GM18517 (cell line): ENCODE measurements at regions not wholly inside any gene's neighbourhood (a gene's known extent, or its start where the extent isn't known, plus 50 kb on each side); places are given as distances from the start of the nearest gene placed in this dataset.
A peak's percentile ranks its signal among the peaks of the same experiment; 100 is the strongest.

Source experiments
- ATAC-seq: cut with Tn5 transposase; IDR thresholded peaks from one replicate; pipeline ENCODE4 v1.9.1; 2021; ENCODE audit warnings: mild to moderate bottlenecking, moderate library complexity; ENCODE audit not compliant: unreplicated experiment

DNA sequence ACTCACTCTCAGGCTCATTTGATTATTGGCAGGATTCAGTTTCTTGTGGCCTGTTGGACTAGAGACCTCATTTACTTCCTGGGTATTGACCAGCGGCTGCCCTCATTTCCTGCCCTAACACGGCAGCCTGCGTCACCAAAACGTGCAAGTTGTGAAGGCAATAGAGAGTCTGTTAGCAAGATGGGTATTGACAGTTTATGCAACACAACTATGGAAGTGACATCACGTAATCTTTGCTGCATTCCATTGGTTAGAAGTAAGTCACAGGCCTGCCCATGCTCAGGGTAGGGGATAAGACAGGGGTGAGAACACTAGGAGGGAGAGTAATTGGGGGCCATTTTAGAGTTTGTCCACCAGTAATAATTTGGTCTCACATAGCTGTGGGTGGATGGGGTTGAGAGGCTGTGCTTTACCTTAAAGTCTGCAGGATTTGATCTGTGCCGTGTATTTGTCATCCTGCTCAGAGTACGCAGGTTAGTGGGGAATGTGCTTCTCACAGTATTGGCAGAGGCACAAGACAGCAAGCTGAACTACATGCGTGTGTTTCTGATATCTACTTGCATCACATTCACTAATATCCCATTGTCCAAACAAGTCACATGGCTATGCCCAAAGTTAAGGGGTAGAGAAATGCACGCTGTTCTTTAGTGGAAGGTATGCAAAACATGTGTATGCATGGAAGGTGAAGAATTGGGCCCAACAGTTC, 83.3 kb downstream of the EDEM1 start:
- no peak for ATAC-seq

DNA sequence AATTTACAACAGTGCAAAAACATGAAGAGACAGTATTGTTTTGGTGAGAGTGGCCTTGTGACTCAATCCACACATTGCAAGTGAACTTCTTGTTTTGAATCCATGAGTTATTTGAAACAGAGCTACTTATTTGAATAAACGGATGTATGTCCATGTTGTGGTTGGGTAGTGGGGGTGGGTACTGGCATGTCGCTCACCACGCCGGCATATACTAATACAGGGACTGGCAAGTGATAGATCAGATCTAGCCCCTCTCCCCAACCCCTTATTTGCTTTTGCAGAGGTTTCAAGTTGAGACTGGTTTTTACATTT, 83.8 kb downstream of the EDEM1 start:
- ATAC-seq, result no peak

DNA sequence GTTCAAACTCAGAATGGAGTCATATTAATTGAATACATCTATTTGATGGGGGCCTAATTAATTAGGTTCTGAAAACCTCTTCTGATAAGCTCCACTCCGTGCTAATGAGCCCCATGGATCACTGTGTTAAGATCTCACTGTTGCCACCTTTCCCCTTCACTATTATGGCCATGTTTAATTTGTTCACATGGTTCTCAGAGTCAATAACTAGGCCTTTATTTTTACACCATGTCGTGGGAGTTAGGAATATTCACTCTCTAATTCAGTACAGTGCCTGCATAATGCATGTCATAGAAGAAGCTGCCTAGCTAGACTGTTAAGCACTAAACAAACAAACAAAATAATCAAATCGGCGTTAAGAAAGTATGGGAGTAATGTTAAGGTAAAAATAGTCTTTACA, 84.9 kb downstream of the EDEM1 start:
- ATAC-seq, result no peak

DNA sequence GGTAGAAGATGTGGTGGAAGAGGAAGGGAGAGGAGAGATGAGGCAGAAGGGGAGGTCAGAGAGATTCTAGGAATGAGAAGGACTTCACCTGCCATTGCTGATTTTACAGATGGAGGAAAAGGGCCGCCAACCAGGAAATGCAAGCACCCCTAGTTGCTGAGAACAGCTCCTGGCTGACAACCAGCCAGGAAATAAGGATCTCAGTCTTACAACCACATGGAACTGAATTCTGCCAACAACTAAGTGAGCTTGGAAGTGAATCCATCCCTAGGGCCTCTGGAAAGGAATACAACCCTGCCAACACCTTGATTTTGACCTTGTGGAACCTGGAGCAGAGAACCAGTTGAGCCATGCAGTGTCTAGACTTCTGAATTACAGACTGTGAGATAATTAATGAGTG, 86.6 kb downstream of the EDEM1 start:
- no peak for ATAC-seq

DNA sequence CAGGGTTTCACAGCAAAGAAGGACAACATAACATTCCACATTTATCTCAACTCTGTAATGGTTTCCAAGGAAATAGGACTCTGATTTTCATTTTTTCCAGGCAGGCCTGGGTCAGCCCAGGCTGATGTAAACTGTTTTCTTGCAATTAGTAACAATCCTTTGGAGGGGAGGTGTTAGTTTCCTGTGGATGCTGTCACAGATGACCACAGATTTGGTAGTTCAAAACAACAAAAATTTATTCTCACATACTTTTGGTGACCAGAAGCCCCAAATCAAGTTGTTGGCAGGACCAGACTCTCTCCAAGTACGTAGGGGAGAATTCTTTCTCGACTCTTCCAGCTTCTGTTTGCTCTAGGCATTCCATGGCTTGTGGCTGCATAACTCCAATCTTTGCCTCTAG, 88.0 kb downstream of the EDEM1 start:
- ATAC-seq, result no peak

DNA sequence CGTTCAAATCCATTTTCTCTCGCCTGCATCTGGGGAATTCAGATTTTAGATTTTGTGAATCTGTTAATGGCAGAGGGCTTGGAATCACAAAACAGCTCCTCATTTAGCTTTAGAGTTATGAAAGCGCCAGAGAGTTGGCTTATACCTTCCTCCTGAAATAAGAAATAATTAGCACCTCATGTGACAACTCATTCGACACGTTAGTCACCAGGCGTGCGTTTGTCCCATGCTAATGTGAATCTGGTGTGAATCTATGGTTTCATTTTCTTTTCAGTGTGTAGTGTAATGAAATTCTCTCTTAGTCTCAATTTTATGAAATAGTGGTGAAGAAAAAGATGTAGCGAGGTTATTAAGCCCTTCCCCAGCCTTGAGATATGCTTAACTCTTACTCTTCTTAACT, 89.4 kb downstream of the EDEM1 start:
- no peak for ATAC-seq

DNA sequence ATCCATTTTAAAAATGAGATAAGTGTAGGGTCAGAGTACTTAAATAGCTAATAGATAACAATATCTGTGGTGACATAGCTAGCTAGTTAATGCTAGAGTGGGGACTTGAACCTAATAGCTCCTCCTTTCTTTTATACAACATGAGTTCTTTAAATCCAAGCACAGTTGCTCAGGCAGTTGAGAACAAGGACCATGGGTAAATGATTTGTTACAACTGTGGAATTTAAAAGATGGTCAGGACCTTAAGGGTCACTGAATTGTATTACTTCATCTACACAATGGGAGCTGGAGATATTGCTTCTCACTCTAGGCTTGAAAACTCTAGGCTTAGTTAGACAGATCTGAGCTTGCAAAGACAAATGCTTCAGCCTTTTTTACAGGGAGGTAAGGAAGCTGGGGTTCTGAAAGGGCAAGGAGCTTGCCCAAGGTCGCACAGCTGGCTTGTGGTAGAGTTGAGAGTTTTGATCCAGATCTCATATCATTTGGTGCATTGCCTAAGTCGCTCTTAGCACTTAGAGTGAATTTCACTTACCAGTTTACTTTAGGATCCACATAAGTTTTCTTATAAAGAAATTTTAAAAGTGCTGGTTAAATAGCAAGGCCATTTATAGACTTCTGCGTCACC, 90.2 kb downstream of the EDEM1 start:
- ATAC-seq, result no peak

DNA sequence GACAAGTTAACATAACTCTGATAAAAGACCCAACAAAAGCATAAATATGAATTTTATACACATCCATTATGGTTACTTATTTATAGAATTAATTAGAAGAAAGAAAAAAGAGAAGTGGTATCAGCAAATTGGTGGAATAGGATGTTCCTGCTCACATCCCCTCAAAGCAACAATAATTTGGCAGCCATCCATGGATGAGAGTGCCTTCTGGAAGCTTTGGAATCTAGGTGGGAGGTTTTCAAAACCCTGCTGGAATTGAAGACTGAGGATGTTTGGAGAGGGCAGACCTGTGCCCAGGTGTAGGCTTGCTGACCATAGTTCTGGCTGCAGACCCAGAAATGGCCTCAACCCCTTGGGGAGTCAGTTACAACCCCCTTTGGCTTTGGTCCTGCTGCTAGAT, 91.2 kb downstream of the EDEM1 start:
- ATAC-seq, result no peak

DNA sequence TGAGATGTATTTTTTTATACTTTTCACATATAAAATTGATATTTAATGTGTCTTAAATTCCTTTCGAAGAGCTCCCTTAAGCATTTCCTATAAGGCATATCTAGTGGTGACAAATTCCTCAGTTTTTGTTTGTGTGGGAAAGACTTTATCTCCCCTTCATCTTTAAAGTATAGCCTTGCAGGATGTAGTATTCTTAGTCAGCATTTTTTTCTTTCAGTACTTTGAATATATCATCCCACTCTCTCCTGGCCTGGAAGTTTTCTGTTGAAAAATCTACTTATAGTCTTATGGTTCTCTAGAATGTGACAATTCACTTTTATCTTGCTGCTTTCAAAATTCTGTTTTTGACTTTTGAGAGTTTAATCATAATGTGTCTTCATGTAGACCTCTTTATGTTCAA, 95.2 kb downstream of the EDEM1 start:
- ATAC-seq, result no peak

DNA sequence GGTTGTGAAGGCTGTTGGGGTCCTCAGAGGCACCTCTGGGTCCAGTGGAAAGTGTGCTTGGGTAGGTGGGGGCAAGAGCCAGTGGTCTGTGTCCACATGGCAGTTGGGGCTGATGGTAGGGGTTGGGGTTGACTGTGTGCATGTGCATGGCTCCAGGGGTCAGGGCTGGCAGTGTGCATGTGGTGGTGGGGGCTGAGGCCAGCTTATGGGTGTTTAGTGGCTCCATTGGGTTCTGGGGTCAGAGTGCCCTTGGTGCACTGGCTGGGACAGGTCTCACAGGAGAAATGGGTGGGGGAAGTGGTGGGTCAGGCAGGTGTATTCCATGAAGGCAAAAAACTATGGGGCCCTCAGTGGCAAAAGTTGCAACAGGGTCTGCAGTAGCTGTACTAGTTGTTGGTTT, 97.9 kb downstream of the EDEM1 start:
- no peak for ATAC-seq

DNA sequence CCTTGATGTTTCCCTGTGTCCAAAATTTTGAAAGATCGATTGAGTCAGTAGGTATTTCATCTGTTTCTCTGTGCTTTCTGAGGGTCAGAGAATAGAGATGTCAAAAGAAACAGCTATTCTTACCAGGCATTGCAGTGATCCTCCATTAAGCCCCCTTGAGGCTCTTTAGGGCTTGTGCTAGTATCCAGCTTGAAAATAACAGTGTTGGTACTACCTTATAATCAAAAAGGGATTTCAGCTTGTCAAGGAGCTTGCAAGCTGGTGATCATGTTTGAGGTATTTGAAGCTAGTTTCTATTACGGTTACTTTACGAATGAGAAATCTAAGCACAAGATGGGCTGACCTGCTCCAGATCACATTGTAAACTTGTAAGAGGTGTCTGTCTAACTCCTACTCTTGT, 103.4 kb downstream of the EDEM1 start:
- no peak for ATAC-seq

DNA sequence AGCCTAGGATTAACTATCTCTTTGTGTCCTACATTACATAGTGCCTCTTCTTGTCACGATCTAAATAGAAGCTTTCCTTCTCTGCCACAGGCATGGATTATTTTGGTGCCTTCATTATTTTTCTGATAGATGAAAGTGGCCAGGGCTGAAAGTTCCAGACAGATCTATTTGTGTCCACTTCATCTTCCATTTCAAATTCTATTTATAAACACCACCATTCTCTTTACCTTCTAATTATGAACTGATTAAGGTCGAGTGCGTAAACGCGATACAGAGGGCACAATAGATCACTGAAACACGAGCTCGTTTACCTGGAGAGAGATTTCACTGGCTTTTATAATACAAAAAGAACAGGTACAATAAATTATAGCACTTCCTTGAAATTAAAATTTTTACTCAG, 105.0 kb downstream of the EDEM1 start:
- ATAC-seq, result no peak

DNA sequence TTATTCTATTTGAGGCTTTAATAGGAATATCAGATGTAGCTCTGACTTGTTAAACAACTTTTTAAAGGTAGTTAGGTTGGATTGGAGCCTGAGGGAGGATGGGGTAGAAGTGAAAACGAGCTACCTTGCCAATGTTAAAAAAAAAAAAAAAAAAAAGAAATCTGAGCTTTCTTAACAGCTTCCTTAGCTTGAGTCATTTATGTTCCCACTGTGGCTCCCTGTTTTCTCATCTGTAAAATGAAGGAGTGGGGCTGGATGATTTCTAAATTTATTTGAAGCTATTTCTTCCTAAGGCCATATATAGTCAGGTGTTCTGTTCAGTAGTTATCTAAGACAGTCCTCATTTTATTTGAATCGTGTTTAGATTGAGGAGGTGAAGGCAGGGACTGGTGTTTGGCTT, 105.7 kb downstream of the EDEM1 start:
- no peak for ATAC-seq

DNA sequence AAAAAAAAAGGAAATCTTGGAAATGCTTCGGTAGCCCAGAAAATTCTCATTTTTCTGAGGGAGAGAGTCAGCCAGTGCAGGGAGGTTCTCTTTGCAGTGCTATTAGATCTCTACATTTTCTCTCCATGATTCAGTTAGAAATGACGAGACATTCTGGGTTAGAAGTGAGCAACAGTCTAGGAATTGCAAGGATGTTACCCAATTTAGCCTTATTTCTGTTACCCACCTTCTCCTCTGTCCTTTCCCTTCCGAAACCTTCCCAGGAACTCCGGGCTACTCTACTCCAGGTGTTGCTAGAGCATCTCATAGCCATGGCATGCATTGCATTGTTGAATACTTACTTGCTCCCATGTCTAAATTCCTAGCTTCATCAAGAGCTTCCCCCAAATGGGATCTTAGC, 106.8 kb downstream of the EDEM1 start:
- no peak for ATAC-seq

DNA sequence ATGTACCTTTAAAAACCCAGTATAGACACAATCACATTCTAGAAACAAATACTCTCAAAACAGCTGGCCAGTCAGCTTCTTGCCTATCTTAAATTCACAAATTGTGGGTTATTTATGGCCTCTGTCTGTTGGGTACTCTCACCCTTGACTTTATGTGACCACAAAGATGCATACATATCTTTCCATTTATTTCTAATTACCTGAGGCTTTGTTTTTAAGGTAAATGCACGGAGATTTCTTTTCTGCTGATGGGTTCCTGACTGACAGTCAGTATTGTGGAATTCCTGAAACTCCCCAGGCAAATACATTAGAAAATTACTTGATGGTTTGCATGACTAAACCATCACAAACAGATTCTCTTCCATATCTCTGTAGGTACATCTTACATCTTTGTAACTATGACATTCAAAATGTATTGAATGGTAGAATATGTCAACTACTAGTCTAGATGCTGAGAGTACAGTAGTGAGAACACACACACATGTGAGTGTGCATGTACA, 107.7 kb downstream of the EDEM1 start:
- no peak for ATAC-seq

DNA sequence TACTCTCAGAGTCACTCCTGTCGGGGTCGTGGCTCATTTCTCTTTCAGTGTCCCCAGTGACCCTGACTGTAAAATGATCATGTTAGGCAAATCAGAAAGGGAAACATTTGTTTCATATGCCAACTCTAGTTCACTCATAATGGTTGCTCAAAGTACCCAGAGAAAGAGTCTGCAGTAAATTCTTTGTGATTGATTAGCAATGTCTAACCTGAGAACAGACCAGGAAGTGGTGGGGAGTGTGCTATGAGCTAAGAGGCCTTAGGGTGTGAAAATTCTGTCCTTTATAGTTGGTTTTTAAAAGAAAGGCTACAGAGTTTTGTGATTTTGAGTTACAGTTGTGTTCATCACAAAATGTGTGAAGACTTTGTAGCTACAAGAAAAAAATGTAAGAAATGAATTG, 108.9 kb downstream of the EDEM1 start:
- ATAC-seq, result no peak

DNA sequence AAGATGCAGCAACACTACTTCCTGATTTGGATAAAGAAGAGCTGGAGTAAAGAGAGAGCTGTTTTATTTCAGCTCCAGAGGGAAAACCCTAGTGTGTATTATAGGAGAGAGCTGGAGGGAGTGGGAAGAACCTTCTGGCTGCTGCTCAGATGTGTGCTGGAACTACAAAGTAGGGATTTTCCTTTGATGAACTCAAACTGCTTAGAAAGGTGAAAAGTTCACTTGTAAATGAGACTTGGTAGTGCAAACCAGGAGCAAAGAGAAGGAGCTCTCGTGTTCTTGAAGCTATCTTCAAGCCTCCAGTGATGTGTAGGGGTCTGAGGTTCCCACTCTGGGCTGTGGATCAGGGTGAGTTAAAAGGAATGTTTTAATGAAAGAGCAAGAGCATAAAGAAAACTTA, 110.4 kb downstream of the EDEM1 start:
- ATAC-seq, result no peak

DNA sequence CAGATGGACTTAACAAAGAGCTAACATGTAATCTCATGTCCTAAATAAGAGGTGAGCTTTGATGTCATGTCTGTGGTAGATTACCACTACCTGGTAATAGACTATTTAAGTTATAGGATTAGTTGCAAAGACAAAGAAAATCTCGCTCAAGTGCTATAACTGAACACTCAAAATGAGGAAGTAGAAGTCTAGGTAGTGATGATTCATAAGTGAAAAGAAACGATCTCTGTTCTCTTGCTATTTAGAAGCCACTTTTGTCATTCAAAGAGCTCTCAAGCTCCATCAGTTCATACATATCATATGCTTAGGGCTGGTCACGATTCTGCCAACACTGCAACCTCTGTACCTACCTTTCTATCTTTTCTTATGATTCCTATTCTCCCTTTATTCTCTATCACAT, 110.9 kb downstream of the EDEM1 start:
- peak; percentile 100 for ATAC-seq

DNA sequence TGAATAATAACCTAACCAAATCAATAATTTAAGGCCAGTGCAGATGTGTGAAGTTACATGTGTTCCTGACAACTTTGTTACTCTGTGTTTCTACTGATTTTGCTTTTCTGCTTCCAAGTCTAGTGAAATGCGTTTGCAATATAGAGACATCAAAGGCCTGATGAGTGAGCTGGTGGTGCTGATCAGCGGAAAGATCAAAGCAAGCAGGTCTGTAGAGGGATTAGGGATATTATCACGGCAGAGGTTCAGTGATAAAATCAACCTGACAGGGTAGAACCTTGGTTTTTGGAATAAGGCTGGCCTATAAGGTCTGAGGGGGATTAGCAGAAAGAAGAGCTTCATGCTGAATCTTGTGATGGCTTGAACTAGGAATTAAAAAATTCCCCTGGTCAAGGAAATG, 111.7 kb downstream of the EDEM1 start:
- ATAC-seq, result no peak

DNA sequence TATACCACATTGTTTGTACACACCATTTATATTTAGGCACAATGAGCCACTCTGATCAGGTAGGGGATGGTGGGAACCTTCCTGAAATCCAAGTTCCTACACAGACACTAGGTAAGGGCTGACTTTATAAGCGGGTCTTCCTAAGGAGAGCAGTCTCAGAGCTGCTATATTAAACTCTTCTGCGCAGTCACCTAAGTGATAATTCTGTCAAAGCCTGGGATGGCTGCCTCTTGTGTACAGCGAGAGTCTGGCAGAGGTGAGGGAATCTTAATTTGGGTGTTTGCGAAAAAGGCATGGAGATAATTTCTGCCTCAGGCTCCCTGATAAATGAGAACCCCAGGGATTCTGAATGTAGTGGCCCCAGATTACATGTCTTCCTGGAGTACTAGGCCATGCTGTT, 113.1 kb downstream of the EDEM1 start:
- no peak for ATAC-seq

DNA sequence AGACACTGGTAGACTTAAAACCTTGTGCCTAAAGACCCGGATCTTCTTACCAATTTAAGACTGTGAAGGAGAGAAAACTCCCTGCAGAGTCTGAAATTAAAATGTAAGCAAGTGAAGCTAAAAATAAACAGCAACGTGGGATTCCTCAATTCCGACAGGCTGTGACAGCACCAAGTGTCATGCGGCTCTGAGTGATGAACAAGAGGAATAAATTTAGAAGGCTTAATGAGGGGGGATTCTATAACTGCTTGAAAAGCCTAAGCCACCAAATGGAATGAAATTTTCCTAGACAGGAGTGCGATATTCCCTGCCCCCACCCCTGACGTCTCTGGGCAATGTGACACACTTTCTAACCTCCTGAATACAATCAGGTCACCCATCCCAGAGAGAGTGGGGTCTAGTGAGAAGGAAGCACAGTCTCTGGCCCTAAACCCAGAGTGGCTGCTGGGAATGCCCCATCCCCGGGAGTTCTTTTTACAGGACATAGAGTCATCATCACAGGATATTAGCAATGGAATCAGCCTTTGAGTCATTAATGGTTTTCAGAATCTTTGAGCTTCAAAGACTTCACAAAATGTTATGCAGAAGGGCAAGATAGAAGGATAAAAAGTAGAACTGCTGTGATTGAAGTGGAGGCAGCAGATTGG, 114.3 kb downstream of the EDEM1 start:
- no peak for ATAC-seq

DNA sequence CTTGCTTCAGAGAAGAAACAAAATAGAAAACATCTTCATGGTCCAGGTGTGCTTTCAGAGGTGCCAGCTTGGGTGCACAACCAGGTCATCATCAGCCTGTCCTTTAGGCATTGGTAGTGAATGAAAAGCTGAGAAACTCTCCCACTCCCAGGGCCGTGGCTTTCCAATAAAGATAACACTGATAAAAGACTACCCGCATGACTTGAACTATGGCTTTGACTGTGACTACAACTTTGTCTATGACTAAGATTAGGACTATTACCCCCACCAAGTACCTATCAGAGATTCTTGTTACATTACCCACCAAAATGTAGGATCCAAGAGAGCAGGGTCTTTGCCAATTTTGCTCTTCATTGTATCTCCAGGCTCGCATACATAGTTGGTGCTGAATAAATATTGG, 115.2 kb downstream of the EDEM1 start:
- no peak for ATAC-seq

DNA sequence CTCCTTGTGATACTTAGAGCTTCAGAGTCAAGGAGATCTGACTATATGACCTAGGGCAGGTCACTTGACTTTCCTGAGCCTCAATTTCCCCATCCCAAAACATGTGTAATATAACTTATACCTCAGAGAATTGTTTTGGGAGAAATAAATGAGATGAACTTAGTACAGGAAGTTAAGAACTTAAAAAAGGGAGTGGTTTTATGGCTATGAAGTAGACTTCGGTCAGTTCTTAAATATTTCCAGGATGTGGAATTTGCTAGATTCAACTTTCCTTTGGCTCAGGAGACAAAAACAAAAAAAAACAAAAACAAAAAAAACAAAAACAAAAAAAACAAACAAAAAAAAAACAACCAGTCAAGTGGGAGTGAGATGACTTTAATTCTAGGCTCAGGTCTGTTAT, 116.7 kb downstream of the EDEM1 start:
- ATAC-seq, result no peak
